NCI-H748 (cell line): ENCODE measurements at regions not wholly inside any gene's neighbourhood (a gene's known extent, or its start where the extent isn't known, plus 50 kb on each side); places are given as distances from the start of the nearest gene placed in this dataset.

Experiments
- DNase-seq: peaks from one replicate; lab custom pipeline; 2025; ENCODE audit not compliant: unreplicated experiment; lab: John Stamatoyannopoulos, UW

DNA sequence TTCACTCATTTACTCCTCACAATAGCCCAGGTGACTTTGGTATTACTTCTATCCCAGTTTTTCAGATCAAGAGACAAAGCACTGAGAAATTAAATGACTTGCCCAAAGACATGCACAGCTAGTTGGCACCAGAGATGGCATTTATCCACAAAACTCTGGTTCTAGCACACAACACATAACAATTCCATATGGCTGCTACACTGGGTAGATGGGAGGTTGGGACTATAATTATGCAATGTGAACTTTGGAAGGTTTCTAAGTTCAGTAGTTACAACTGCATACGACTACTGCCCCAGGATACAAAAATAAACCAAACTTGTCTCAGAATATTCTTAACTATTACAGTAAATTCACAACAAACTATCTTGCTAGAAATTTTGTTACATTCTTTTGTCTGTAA lies 54.2 kb upstream of the MLIP start:
- DNase-seq, result no peak

DNA sequence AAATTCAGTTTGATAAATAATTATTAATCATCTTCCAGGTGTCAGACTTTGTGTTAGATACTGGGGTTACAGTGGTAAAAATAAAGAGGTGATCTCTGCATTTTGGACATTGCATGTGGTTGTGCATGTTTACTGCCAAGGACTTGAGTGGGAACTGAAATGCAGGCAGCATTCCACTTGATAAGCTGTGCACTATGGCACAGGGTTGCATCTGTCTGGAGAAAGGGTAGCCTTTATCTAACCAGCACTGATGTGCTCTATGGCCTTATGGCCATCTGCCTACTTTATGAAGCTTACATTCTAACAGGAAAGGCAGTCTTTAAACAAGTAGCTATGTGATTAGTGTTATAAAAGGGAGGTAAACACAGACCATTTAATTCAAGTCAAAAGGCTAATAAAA lies 53.0 kb upstream of the MLIP start:
- DNase-seq, result no peak

DNA sequence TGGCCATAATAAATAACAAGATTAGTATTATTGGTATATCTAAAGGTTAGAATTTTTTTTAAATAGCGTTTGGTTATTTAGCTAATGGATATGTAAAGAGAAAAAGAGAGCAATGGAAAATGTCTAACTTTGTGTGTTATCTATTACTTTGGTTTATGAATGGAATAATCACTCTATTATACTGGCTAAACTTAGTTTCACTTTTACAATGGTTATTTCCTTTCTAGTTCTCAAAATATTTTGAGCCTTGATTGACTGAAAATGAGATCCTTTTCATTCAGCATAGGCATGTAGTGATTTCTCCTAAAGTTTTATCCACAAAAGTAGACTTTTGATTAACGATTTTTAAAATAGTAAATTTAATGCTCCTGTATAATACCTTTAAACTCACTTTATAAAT lies 51.6 kb upstream of the MLIP start:
- no peak for DNase-seq

DNA sequence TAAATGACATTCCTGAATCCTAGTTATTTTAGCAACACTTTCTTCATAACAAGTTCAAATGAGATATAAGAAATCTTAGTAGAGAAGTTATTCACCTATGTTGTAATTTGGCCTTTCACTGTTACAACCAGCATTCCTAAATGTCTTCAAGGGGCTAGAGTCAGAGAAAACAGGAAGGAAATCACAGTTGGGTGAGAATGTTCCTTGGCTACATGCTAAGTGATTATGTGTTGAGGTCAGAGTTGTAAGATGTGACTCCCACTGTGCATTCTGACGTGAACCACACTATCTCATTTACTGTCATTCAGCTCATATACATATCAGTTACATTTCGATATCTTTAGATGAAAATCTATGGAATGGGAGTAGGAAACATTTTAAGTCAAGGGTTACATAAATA lies 51.0 kb upstream of the MLIP start:
- DNase-seq, result no peak
